Endometrium (tissue), 2 donors: ENCODE measurements at regions not wholly inside any gene's neighbourhood (a gene's known extent, or its start where the extent isn't known, plus 50 kb on each side); places are given as distances from the start of the nearest gene placed in this dataset.
"Not testable (repeated sequence)": the region's sequence is repeated elsewhere in the genome, so short reads cannot be mapped to it uniquely, and the experiment has no call there.

Source experiments
- FAIRE-seq: peaks from 2 replicates; lab custom pipeline; 2012; peaks lifted over from hg19 to GRCh38; lab: Jason Lieb, UNC
- donor health status: control.
- donor health status: control.

- FAIRE-seq = not testable (repeated sequence)
Measured at GRCh38 chr1:83218036-83218716, 780.8 kb downstream of the TTLL7 start.

- FAIRE-seq = not testable (repeated sequence)
Measured at GRCh38 chr1:83214317-83214716, 784.6 kb downstream of the TTLL7 start.

GRCh38 chr1:83213648-83214047 is 785.3 kb downstream of the TTLL7 start:
- not testable (repeated sequence) for FAIRE-seq

- FAIRE-seq = not testable (repeated sequence)
Measured at GRCh38 chr1:83212033-83212432, 786.9 kb downstream of the TTLL7 start.

GRCh38 chr1:83208540-83208939 is 790.4 kb downstream of the TTLL7 start:
- FAIRE-seq = not testable (repeated sequence)

- not testable (repeated sequence) for FAIRE-seq
Measured at GRCh38 chr1:83194610-83195009, 804.3 kb downstream of the TTLL7 start.

- FAIRE-seq = not testable (repeated sequence)
Measured at GRCh38 chr1:83182033-83182728, 816.8 kb downstream of the TTLL7 start.

GRCh38 chr1:83180621-83181020 is 818.3 kb downstream of the TTLL7 start:
- not testable (repeated sequence) for FAIRE-seq

GRCh38 chr1:83167634-83168033 is 831.3 kb downstream of the TTLL7 start:
- FAIRE-seq = not testable (repeated sequence)

- peak; percentile 33 for FAIRE-seq
Measured at GRCh38 chr1:83163879-83164475, 835.0 kb downstream of the TTLL7 start.

GRCh38 chr1:83158924-83159323 is 840.0 kb downstream of the TTLL7 start:
- not testable (repeated sequence) for FAIRE-seq

GRCh38 chr1:83154306-83154705 is 844.6 kb downstream of the TTLL7 start:
- not testable (repeated sequence) for FAIRE-seq

- FAIRE-seq = peak; percentile 8
Measured at GRCh38 chr1:83151167-83151898, 847.6 kb downstream of the TTLL7 start.

- FAIRE-seq = not testable (repeated sequence)
Measured at GRCh38 chr1:83150479-83150878, 848.5 kb downstream of the TTLL7 start.

GRCh38 chr1:83145820-83146219 is 853.1 kb downstream of the TTLL7 start:
- peak; percentile 87 for FAIRE-seq

GRCh38 chr1:83142802-83143201 is 856.1 kb downstream of the TTLL7 start:
- not testable (repeated sequence) for FAIRE-seq

GRCh38 chr1:83135524-83136157 is 863.3 kb downstream of the TTLL7 start:
- not testable (repeated sequence) for FAIRE-seq

GRCh38 chr1:83134322-83135014 is 864.5 kb downstream of the TTLL7 start:
- FAIRE-seq = not testable (repeated sequence)

GRCh38 chr1:83131692-83131955 is 867.3 kb downstream of the TTLL7 start:
- FAIRE-seq = no peak

- no peak for FAIRE-seq
Measured at GRCh38 chr1:83130886-83131691, 867.8 kb downstream of the TTLL7 start.

GRCh38 chr1:83129107-83129506 is 869.8 kb downstream of the TTLL7 start:
- FAIRE-seq = no peak
